Gastrocnemius medialis (tissue), 4 donors: ENCODE measurements at regions not wholly inside any gene's neighbourhood (a gene's known extent, or its start where the extent isn't known, plus 50 kb on each side); places are given as distances from the start of the nearest gene placed in this dataset.

Experiments
- CTCF ChIP-seq, 5 experiments: fragments of 450-650 bp in 3 of 5; fragments of 200-600 bp in 2 of 5; sonication (generic) in 2 of 5; IDR thresholded peaks in 4 of 5; conservative IDR thresholded peaks in 1 of 5; 1 replicate in 4 of 5; 2 replicates in 1 of 5; pipeline ENCODE4 v1.5.1; 2016 to 2019; ENCODE audit warnings: antibody characterized with exemption in 5 of 5, mild to moderate bottlenecking in 3 of 5, moderate library complexity in 3 of 5
- POLR2A ChIP-seq, 2 donors: fragments of 450-650 bp; IDR thresholded peaks; one replicate each; pipeline ENCODE4 v1.6.1; 2017; ENCODE audit warnings: antibody characterized with exemption in 2 of 2, mild to moderate bottlenecking in 2 of 2, moderate library complexity in 2 of 2

GRCh38 chr2:211216221-211216620 is 659.8 kb downstream of the CPS1 start:
- TF ChIP-seq CTCF (IDR thresholded peaks at IDR 0.05 in 4 of 5, conservative IDR thresholded peaks at IDR 0.05 in 1 of 5), result no peak
- no peak for TF ChIP-seq POLR2A (IDR thresholded peaks at IDR 0.05)
